ENCODE measurements at regions not wholly inside any gene's neighbourhood (a gene's known extent, or its start where the extent isn't known, plus 50 kb on each side); places are given as distances from the start of the nearest gene placed in this dataset.

DNA sequence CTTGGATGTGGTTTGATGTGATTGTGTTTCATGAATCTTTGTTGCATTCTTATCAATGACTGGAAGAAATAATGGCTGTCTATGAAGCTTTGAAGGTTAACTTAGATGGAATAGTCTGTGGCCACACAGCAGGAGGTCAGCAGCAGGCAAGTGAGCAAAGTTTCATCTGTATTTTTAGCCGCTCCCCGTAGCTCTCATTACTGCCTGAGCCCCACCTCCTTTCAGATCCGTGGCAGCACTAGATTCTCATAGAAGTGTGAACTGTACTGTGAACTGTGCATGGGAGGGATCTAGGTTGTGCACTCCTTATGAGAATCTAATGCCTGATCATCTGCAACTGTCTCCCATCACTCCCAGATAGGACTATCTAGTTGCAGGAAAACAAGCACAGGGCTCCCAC lies 660.2 kb downstream of the EPHA7 start (continued):
- no peak for TF ChIP-seq RAD21 (IDR thresholded peaks at IDR 0.05 in 1 of 2, conservative IDR thresholded peaks at IDR 0.05 in 1 of 2; ENCODE audit: low read depth in 2 of 2, low read length in 2 of 2)

Data from H1 (cell line).